Skeletal muscle satellite cell (primary cell): ENCODE measurements at regions not wholly inside any gene's neighbourhood (a gene's known extent, or its start where the extent isn't known, plus 50 kb on each side); places are given as distances from the start of the nearest gene placed in this dataset.

Experiments used
- H3K27me3 ChIP-seq: 2 replicates; pipeline ENCODE4 v1.7.0; 2013; ENCODE audit warnings: low read length; ENCODE audit not compliant: control insufficient read depth, insufficient read depth
- H3K36me3 ChIP-seq: 2 replicates; pipeline ENCODE4 v1.7.0; 2013; ENCODE audit warnings: mild to moderate bottlenecking, control low read depth, low read length; ENCODE audit not compliant: insufficient read depth
- H3K4me1 ChIP-seq: 2 replicates; pipeline ENCODE4 v1.7.0; 2013; ENCODE audit warnings: low read length; ENCODE audit not compliant: control insufficient read depth, insufficient read depth
- H3K4me2 ChIP-seq: 2 replicates; pipeline ENCODE4 v1.7.0; 2013; ENCODE audit warnings: mild to moderate bottlenecking, low read length
- H3K4me3 ChIP-seq: 2 replicates; pipeline ENCODE4 v1.7.0; 2013; ENCODE audit warnings: low read length
- H3K9ac ChIP-seq: 2 replicates; pipeline ENCODE4 v1.7.0; 2013; ENCODE audit warnings: mild to moderate bottlenecking, low read depth, low read length, moderate library complexity
- H3K9me3 ChIP-seq: replicated peaks from 2 replicates; pipeline ENCODE4 v1.7.0; 2013; ENCODE audit warnings: mild to moderate bottlenecking, control low read depth, low read length

- Histone ChIP-seq H3K27me3 (peaks cover 36% of the 10 kb centered on the region), H3K9me3 (no peaks in the 10 kb centered on the region), H3K36me3 (no peaks in the 10 kb centered on the region), H3K4me1 (peaks cover 32% of the 10 kb centered on the region), H3K9ac (no peak overlapping the region), H3K4me3 (no peak overlapping the region), H3K4me2 (no peak overlapping the region)
Measured at GRCh38 chr10:78759456-78760120, 309.2 kb upstream of the ZMIZ1 start.

- H3K9ac ChIP-seq: no peak overlapping the region
- H3K4me2 ChIP-seq: no peak overlapping the region
- H3K4me1 ChIP-seq: peaks cover 22% of the 10 kb centered on the region
- H3K4me3 ChIP-seq: no peak overlapping the region
- no peaks in the 10 kb centered on the region for H3K9me3 ChIP-seq
- H3K36me3 ChIP-seq: no peaks in the 10 kb centered on the region
- H3K27me3 ChIP-seq: peaks cover 42% of the 10 kb centered on the region
Measured at GRCh38 chr10:78760463-78761310, 308.1 kb upstream of the ZMIZ1 start.

GRCh38 chr10:78761311-78761781 lies 307.4 kb upstream of the ZMIZ1 start:
- Histone ChIP-seq H3K9me3 (no peaks in the 10 kb centered on the region), H3K9ac (no peak overlapping the region), H3K27me3 (peaks cover 48% of the 10 kb centered on the region), H3K36me3 (no peaks in the 10 kb centered on the region), H3K4me3 (no peak overlapping the region), H3K4me2 (no peak overlapping the region), H3K4me1 (peaks cover 17% of the 10 kb centered on the region)

- H3K27me3 ChIP-seq: peaks cover 49% of the 10 kb centered on the region
- no peaks in the 10 kb centered on the region for H3K36me3 ChIP-seq
- no peaks in the 10 kb centered on the region for H3K9me3 ChIP-seq
- no peak overlapping the region for H3K4me2 ChIP-seq
- no peak overlapping the region for H3K4me3 ChIP-seq
- peaks cover 10% of the 10 kb centered on the region for H3K4me1 ChIP-seq
- H3K9ac ChIP-seq: no peak overlapping the region
Measured at GRCh38 chr10:78762086-78762630, 306.6 kb upstream of the ZMIZ1 start.

- H3K9ac ChIP-seq: no peak overlapping the region
- H3K27me3 ChIP-seq: peaks cover 49% of the 10 kb centered on the region
- no peak overlapping the region for H3K4me3 ChIP-seq
- H3K9me3 ChIP-seq: no peaks in the 10 kb centered on the region
- no peaks in the 10 kb centered on the region for H3K36me3 ChIP-seq
- H3K4me1 ChIP-seq: no peaks in the 10 kb centered on the region
- H3K4me2 ChIP-seq: no peak overlapping the region
Measured at GRCh38 chr10:78763234-78763633, 305.5 kb upstream of the ZMIZ1 start.

DNA sequence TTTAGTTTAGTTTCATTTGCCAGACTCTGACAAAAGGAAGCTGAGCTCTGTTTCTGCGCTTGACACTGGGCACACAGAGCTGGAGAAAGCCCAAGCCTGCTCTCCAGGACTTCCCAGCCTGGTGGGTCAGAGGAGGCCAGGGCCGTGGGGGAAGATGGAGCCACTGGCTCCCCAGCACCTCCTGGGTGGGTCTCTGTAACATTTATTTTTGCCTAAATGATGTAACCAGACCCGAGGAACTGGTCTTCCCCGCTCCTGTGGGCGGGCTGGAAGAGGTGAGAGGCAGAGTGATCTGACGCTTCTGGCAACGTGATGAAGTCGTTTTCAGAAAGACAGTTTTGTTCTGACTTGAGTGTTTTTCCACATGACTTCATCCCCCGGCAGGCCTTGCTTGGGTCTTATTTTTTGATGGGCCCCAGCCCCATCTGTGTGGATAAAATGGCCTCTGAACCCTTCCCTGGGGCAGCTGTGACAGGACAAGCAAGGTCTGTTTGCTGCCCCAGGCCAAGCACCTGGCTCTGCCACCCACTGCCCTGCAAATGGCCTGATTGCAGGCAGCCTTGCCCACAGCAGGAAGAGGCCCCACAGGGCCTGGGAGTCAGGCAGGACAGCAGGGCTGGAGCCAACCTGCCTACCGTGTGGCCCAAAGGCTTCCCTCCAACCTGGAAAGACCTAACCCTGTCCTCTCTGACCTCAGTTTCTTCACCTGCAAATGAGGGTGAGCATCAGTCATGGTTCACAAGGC lies 304.9 kb upstream of the ZMIZ1 start:
- H3K9ac ChIP-seq: no peak overlapping the region
- peaks cover 53% of the 10 kb centered on the region for H3K27me3 ChIP-seq
- H3K4me1 ChIP-seq: no peaks in the 10 kb centered on the region
- H3K36me3 ChIP-seq: no peaks in the 10 kb centered on the region
- no peak overlapping the region for H3K4me3 ChIP-seq
- H3K4me2 ChIP-seq: no peak overlapping the region
- H3K9me3 ChIP-seq: no peaks in the 10 kb centered on the region

DNA sequence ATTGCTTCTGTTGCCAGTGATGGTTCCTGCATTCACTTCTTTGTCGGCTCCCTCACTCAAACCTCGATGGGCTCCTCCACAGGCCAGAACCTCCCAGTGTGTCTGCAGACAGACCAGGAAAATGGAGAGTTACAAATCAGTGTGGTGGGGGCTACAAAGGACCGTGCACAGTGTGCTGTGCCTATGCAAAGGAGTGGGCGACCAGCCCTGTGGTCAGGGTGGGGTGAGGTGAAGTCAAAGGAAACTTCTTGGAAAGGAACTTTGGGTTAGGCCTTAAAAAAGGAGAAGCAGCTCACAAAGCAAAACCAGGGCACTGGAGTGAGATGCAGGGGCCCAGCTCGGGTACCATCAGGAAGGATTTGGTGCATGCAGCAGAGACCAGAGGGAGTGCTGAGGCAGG lies 304.3 kb upstream of the ZMIZ1 start:
- Histone ChIP-seq H3K36me3 (no peaks in the 10 kb centered on the region), H3K9ac (no peak overlapping the region), H3K4me3 (no peak overlapping the region), H3K4me2 (no peak overlapping the region), H3K4me1 (no peaks in the 10 kb centered on the region), H3K9me3 (no peaks in the 10 kb centered on the region), H3K27me3 (peaks cover 53% of the 10 kb centered on the region)

GRCh38 chr10:78764846-78765430 lies 303.8 kb upstream of the ZMIZ1 start:
- H3K4me3 ChIP-seq: no peak overlapping the region
- H3K9me3 ChIP-seq: no peaks in the 10 kb centered on the region
- no peaks in the 10 kb centered on the region for H3K4me1 ChIP-seq
- peaks cover 52% of the 10 kb centered on the region for H3K27me3 ChIP-seq
- H3K4me2 ChIP-seq: no peak overlapping the region
- H3K9ac ChIP-seq: no peak overlapping the region
- no peaks in the 10 kb centered on the region for H3K36me3 ChIP-seq

GRCh38 chr10:78765726-78766335 lies 302.9 kb upstream of the ZMIZ1 start:
- H3K4me2 ChIP-seq: no peak overlapping the region
- H3K36me3 ChIP-seq: no peaks in the 10 kb centered on the region
- H3K4me1 ChIP-seq: no peaks in the 10 kb centered on the region
- H3K27me3 ChIP-seq: peaks cover 51% of the 10 kb centered on the region
- H3K9me3 ChIP-seq: no peaks in the 10 kb centered on the region
- H3K9ac ChIP-seq: no peak overlapping the region
- no peak overlapping the region for H3K4me3 ChIP-seq

DNA sequence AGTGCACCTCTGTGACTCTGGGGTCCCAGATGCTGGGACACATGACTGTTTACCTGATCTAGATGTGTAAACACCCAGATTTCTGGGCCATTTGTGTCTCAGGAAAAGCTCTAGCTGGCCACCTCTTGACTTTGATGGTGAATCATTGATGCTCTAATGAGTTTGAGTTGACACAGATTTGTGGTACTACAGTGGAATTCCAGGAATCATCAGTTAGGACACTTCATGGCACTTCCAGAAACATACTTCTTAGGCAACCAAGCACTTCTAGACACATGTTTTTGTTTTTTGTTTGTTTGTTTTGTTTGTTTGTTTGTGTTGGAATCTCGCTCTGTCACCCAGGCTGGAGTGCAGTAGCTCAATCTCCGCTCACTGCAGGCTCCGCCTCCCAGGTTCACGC lies 302.2 kb upstream of the ZMIZ1 start:
- Histone ChIP-seq H3K4me1 (no peaks in the 10 kb centered on the region), H3K9ac (no peak overlapping the region), H3K4me2 (no peak overlapping the region), H3K27me3 (peaks cover 44% of the 10 kb centered on the region), H3K36me3 (no peaks in the 10 kb centered on the region), H3K9me3 (no peaks in the 10 kb centered on the region), H3K4me3 (no peak overlapping the region)
